ENCODE measurements at regions not wholly inside any gene's neighbourhood (a gene's known extent, or its start where the extent isn't known, plus 50 kb on each side); places are given as distances from the start of the nearest gene placed in this dataset.

DNA sequence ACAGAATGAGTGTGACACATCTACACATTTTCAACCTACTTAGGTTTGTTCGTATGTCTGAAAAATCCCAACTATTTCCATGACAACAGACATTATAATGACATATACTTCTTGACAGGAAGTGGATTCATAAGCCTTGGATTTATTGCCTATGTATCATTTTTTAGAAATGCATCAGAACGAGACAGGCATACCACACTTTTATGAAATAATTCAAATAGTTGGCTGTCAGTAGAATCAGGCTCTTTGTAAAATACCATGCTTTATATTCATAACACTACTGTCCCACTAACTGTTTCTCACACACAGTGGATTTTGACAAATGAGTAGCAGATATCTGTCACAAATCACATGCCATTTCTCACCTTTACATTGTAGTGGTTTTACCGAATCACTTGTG, 173.2 kb downstream of the BEND2 start:
- Mint-ChIP-seq H3K27me3 (ENCODE audit: insufficient read depth, unreplicated experiment) (peaks cover 16% of the 10 kb centered on the region), H3K4me3 (ENCODE audit: unreplicated experiment) (no peak overlapping the region), H3K27ac (ENCODE audit: low read depth, unreplicated experiment) (no peak overlapping the region), H3K4me1 (ENCODE audit: insufficient read depth, unreplicated experiment) (no peaks in the 10 kb centered on the region), H3K9me3 (ENCODE audit: unreplicated experiment) (peaks cover 11% of the 10 kb centered on the region), H3K36me3 (ENCODE audit: insufficient read depth, unreplicated experiment) (no peaks in the 10 kb centered on the region)
- no TSS peak for BruUV-seq (replicated peaks)
- intact Hi-C loops (cut with micrococcal nuclease) = no loop called here
- DNase-seq (ENCODE audit: unreplicated experiment) = no peak
- ChIA-PET POLR2A (no interaction called here), CTCF (no interaction called here)
- TF ChIP-seq CTCF (IDR thresholded peaks at IDR 0.05; ENCODE audit: unreplicated experiment) = no peak

- BruUV-seq (replicated peaks) = no TSS peak
- H3K36me3 Mint-ChIP-seq (ENCODE audit: insufficient read depth, unreplicated experiment) = no peaks in the 10 kb centered on the region
- ChIA-PET CTCF (no interaction called here), POLR2A (no interaction called here)
- no peak overlapping the region for H3K4me3 Mint-ChIP-seq (ENCODE audit: unreplicated experiment)
- intact Hi-C loops (cut with micrococcal nuclease) = no loop called here
- H3K27me3 Mint-ChIP-seq (ENCODE audit: insufficient read depth, unreplicated experiment) = peaks cover 10% of the 10 kb centered on the region
- H3K27ac Mint-ChIP-seq (ENCODE audit: low read depth, unreplicated experiment) = no peak overlapping the region
- TF ChIP-seq CTCF (IDR thresholded peaks at IDR 0.05; ENCODE audit: unreplicated experiment) = no peak
- no peak for DNase-seq (ENCODE audit: unreplicated experiment)
- H3K9me3 Mint-ChIP-seq (ENCODE audit: unreplicated experiment) = peaks cover 8% of the 10 kb centered on the region
- H3K4me1 Mint-ChIP-seq (ENCODE audit: insufficient read depth, unreplicated experiment) = no peaks in the 10 kb centered on the region
Observed at GRCh38 chrX:18045436-18045835, 175.2 kb downstream of the BEND2 start.

GRCh38 chrX:18042776-18043175, 177.9 kb downstream of the BEND2 start:
- ChIA-PET CTCF (no interaction called here), POLR2A (no interaction called here)
- no TSS peak for BruUV-seq (replicated peaks)

DNA sequence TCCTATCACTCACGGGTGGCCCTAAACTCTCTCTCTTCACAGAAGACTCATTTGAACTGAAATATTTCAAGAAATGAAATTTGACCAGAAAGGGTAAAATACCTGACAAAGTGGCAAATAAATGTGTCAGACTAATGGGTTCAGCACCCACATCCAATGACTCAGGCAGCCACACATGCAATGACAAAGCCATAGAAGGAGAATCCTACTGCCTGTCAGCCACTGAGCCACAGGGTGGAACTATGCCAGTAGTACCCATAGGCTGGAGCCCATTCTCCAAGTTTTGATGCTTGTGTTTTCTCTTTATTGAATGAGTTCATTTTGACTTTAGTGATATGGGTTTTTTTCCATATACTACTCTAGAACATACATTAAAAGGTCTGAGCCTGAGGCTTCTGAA, 179.0 kb downstream of the BEND2 start:
- DNase-seq (ENCODE audit: unreplicated experiment) = no peak
- CTCF ChIA-PET = no interaction called here
- intact Hi-C loops (cut with micrococcal nuclease) = no loop called here
- no peaks in the 10 kb centered on the region for H3K27me3 Mint-ChIP-seq (ENCODE audit: insufficient read depth, unreplicated experiment)
- no peaks in the 10 kb centered on the region for H3K9me3 Mint-ChIP-seq (ENCODE audit: unreplicated experiment)
- H3K4me3 Mint-ChIP-seq (ENCODE audit: unreplicated experiment) = no peak overlapping the region
- no peaks in the 10 kb centered on the region for H3K4me1 Mint-ChIP-seq (ENCODE audit: insufficient read depth, unreplicated experiment)
- no peak for TF ChIP-seq CTCF (IDR thresholded peaks at IDR 0.05; ENCODE audit: unreplicated experiment)
- H3K27ac Mint-ChIP-seq (ENCODE audit: low read depth, unreplicated experiment) = no peak overlapping the region
- POLR2A ChIA-PET = no interaction called here
- no peaks in the 10 kb centered on the region for H3K36me3 Mint-ChIP-seq (ENCODE audit: insufficient read depth, unreplicated experiment)
- no TSS peak for BruUV-seq (replicated peaks)

More at GRCh38 chrX:18042776-18043175, 177.9 kb downstream of the BEND2 start:
- Mint-ChIP-seq H3K27ac (ENCODE audit: low read depth, unreplicated experiment) (no peak overlapping the region), H3K9me3 (ENCODE audit: unreplicated experiment) (no peaks in the 10 kb centered on the region), H3K4me1 (ENCODE audit: insufficient read depth, unreplicated experiment) (no peaks in the 10 kb centered on the region), H3K4me3 (ENCODE audit: unreplicated experiment) (no peak overlapping the region), H3K36me3 (ENCODE audit: insufficient read depth, unreplicated experiment) (no peaks in the 10 kb centered on the region), H3K27me3 (ENCODE audit: insufficient read depth, unreplicated experiment) (no peaks in the 10 kb centered on the region)
- DNase-seq (ENCODE audit: unreplicated experiment) = no peak
- no peak for TF ChIP-seq CTCF (IDR thresholded peaks at IDR 0.05; ENCODE audit: unreplicated experiment)
- intact Hi-C loops (cut with micrococcal nuclease) = no loop called here

Data from MCF 10A (cell line).